HepG2 (cell line): ENCODE measurements at regions not wholly inside any gene's neighbourhood (a gene's known extent, or its start where the extent isn't known, plus 50 kb on each side); places are given as distances from the start of the nearest gene placed in this dataset.

ENCODE experiments used
- ATAC-seq: fragments of 200-7000 bp; cut with Tn5 transposase; 3 replicates; pipeline ENCODE4 v1.9.1; 2020; ENCODE audit warnings: mild to moderate bottlenecking, moderate library complexity
- BruUV-seq: library from RNA; stranded (reverse); fragments of 400-500 nt; replicated peaks from 2 replicates; lab custom pipeline; 2021; lab: Mats Ljungman, UMichigan
- CTCF ChIA-PET: fragments of 300-600 bp; formaldehyde crosslinking; extraction: SDS; loops from one replicate; lab custom pipeline; 2021; ENCODE audit warnings: low total read pairs, inconsistent platforms, low intra/inter-chr PET ratio; lab: Yijun Ruan, JAX
- POLR2A ChIA-PET: fragments of 350-600 bp; sonication (Branson Sonifier 250); formaldehyde crosslinking; loops from one replicate; lab custom pipeline; 2020; ENCODE audit warnings: antibody characterized with exemption, inconsistent platforms; lab: Yijun Ruan, JAX
- DNase-seq: peaks from one replicate; pipeline ENCODE4 v3.0.0-alpha.2; 2015; ENCODE audit warnings: low spot score
- FAIRE-seq: peaks from 3 replicates; lab custom pipeline; 2011; peaks lifted over from hg19 to GRCh38; lab: Jason Lieb, UNC
- H2AFZ ChIP-seq: one replicate; pipeline ENCODE4 v1.6.1; 2011; ENCODE audit warnings: low read length, inconsistent platforms
- H3K27ac ChIP-seq: fragments of 300-600 bp; 3 replicates; pipeline ENCODE4 v1.8.0; 2011; ENCODE audit warnings: mixed run types, mild to moderate bottlenecking, mixed read lengths, low read length, inconsistent platforms; ENCODE audit not compliant: insufficient read depth; ENCODE audit errors: extremely low read length
- H3K27me3 ChIP-seq, 2 experiments: fragments of 200-600 bp in 1 of 2; 2 replicates in 1 of 2; 3 replicates in 1 of 2; pipeline versions ENCODE4 v1.6.0 to v1.8.0; 2011; ENCODE audit warnings: low read length in 2 of 2, mild to moderate bottlenecking in 2 of 2, moderate library complexity in 2 of 2, inconsistent platforms in 1 of 2; ENCODE audit not compliant: insufficient read depth in 2 of 2, control insufficient read depth in 1 of 2
- H3K36me3 ChIP-seq, 2 experiments: fragments of 200-600 bp in 1 of 2; replicated peaks in 1 of 2; 2 replicates in 1 of 2; 3 replicates in 1 of 2; pipeline versions ENCODE4 v1.5.1 to v1.8.0; 2011; ENCODE audit warnings: low read length in 2 of 2, inconsistent platforms in 1 of 2; ENCODE audit not compliant: insufficient read depth in 2 of 2, control insufficient read depth in 1 of 2
- H3K4me1 ChIP-seq: 2 replicates; pipeline ENCODE4 v1.5.1; 2012; ENCODE audit warnings: low read length, inconsistent platforms; ENCODE audit not compliant: insufficient read depth
- H3K4me2 ChIP-seq: 2 replicates; pipeline ENCODE4 v1.6.0; 2011; ENCODE audit warnings: low read depth, low read length, inconsistent platforms
- H3K4me3 ChIP-seq, 3 experiments: fragments of 200-600 bp in 1 of 3; sonication (generic), shearing (Covaris generic) in 1 of 3; replicated peaks in 1 of 3; 2 replicates each; pipeline ENCODE4 v1.5.1; 2011 to 2016; ENCODE audit warnings: low read length in 3 of 3, inconsistent platforms in 2 of 3, low read depth in 2 of 3, mild to moderate bottlenecking in 2 of 3, control low read depth in 1 of 3, mixed read lengths in 1 of 3; ENCODE audit not compliant: insufficient read depth in 1 of 3
- H3K79me2 ChIP-seq: one replicate; pipeline ENCODE4 v1.6.1; 2011; ENCODE audit warnings: low read length, inconsistent platforms; ENCODE audit not compliant: insufficient read depth
- H3K9ac ChIP-seq: 2 replicates; pipeline ENCODE4 v1.6.0; 2011; ENCODE audit warnings: mild to moderate bottlenecking, low read depth, low read length, inconsistent platforms; ENCODE audit not compliant: insufficient read depth
- H3K9me3 ChIP-seq: 2 replicates; pipeline ENCODE4 v1.5.1; 2012; ENCODE audit warnings: mild to moderate bottlenecking, low read length
- H4K20me1 ChIP-seq: 2 replicates; pipeline ENCODE4 v1.6.0; 2011; ENCODE audit warnings: inconsistent platforms, mild to moderate bottlenecking, low read length, moderate library complexity; ENCODE audit not compliant: insufficient read depth
- BRCA1 ChIP-seq: sonication (generic); formaldehyde crosslinking; IDR thresholded peaks from 2 replicates; pipeline ENCODE4 v1.4.0; 2020; ENCODE audit warnings: missing genetic modification reagents
- CBFB ChIP-seq: sonication (generic); formaldehyde crosslinking; IDR thresholded peaks from 2 replicates; pipeline ENCODE4 v1.4.0; 2020; ENCODE audit warnings: missing genetic modification reagents
- ISX ChIP-seq: sonication (generic); formaldehyde crosslinking; conservative IDR thresholded peaks from 2 replicates; pipeline ENCODE4 v1.5.0; 2020; ENCODE audit warnings: missing genetic modification reagents
- NBN ChIP-seq: fragments of 450-650 bp; conservative IDR thresholded peaks from 2 replicates; pipeline ENCODE4 v1.6.1; 2017
- POLR2AphosphoS2 ChIP-seq: IDR thresholded peaks from 2 replicates; pipeline ENCODE4 v1.6.1; 2011; ENCODE audit warnings: low read depth, low read length, improper control_type of control experiment
- PRPF4 ChIP-seq: fragments of 200-400 bp; formaldehyde crosslinking; IDR thresholded peaks from 2 replicates; pipeline ENCODE4 v1.6.1; 2016; ENCODE audit warnings: low read length, low read depth; ENCODE audit not compliant: poor library complexity, severe bottlenecking
- SALL2 ChIP-seq: sonication (generic); formaldehyde crosslinking; IDR thresholded peaks from 2 replicates; pipeline ENCODE4 v1.8.1; 2023; ENCODE audit warnings: mild to moderate bottlenecking, missing genetic modification reagents, inconsistent platforms
- ZNF598 ChIP-seq: sonication (generic); formaldehyde crosslinking; IDR thresholded peaks from 2 replicates; pipeline ENCODE4 v1.5.1; 2020; ENCODE audit warnings: mild to moderate bottlenecking, missing genetic modification reagents, borderline replicate concordance
- ZNF746 ChIP-seq: sonication (generic); formaldehyde crosslinking; IDR thresholded peaks from 2 replicates; pipeline ENCODE4 v1.8.0; 2022; ENCODE audit warnings: mild to moderate bottlenecking, missing genetic modification reagents
- ZSCAN12 ChIP-seq: sonication (generic); formaldehyde crosslinking; IDR thresholded peaks from 2 replicates; pipeline ENCODE4 v1.9.0; 2021; ENCODE audit warnings: mild to moderate bottlenecking, missing genetic modification reagents
- ZSCAN30 ChIP-seq: sonication (generic); formaldehyde crosslinking; IDR thresholded peaks from 2 replicates; pipeline ENCODE4 v1.5.0; 2020; ENCODE audit warnings: mild to moderate bottlenecking, missing genetic modification reagents
- in situ Hi-C: cut with HindIII; loops from 2 replicates; pipeline ENCODE4 v1.10.0; 2017; ENCODE audit warnings: low pct_unique_long_range_greater_than_20kb; ENCODE audit not compliant: extremely low pct_ligation_motif_present
- intact Hi-C: fragments of 100-400 bp; cut with micrococcal nuclease; formaldehyde crosslinking; loops from one replicate; pipeline ENCODE4 v1.10.0; 2022; ENCODE audit not compliant: unreplicated experiment
- TF ChIP-seq, protein P1 (sequence below): sonication (generic); formaldehyde crosslinking; IDR thresholded peaks from 2 replicates; pipeline ENCODE4 v1.4.0; 2020; ENCODE audit warnings: missing genetic modification reagents, borderline replicate concordance
- TF ChIP-seq, protein P2 (sequence below): IDR thresholded peaks from 2 replicates; pipeline ENCODE4 v1.6.1; 2016; ENCODE audit warnings: control low read depth
- TF ChIP-seq, protein P3 (sequence below): sonication (generic); formaldehyde crosslinking; conservative IDR thresholded peaks from 2 replicates; pipeline ENCODE4 v1.8.0; 2022; ENCODE audit warnings: mild to moderate bottlenecking, moderate library complexity, missing genetic modification reagents

DNA sequence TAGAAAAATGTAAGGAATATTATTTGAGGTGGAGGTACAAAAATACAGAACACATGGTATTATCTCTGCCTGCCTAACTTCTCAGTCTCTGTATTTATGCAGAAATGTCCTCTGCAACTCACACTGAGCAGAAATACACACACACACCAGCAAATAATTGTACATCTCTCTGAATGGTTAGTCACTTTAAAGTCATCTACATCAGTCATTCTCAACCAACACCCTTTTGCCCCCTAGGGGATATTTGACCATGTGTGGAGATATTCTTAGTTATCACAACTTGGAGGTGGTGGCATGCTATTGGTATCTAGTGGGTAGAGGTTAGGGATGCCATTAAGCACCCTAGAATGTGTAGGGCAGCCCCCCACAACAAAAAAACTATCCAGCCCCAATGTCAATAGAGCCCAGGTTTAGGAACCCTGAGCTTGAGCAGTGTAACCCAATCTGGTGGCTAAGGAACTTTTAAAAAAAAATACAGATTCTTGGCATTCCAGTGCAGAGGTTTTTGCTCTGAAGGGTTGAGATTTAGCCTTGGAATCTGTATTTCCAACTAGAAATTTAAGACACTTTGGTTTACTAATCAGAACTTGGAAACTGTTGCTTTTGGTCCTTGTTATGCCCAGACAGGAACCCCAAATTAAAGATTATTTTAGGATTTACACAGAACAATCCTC, 183.8 kb downstream of the TBX5 start:
- CTCF ChIA-PET = no interaction called here
- intact Hi-C loops = no loop called here
- ATAC-seq = no peak
- no TSS peak for BruUV-seq
- no peak overlapping the region for H3K4me3 ChIP-seq
- no peak for DNase-seq
- no peak overlapping the region for H3K9ac ChIP-seq
- no peaks in the 10 kb centered on the region for H3K36me3 ChIP-seq
- no peak overlapping the region for H2AFZ ChIP-seq
- in situ Hi-C loops = no loop called here
- no peak for TF ChIP-seq ZSCAN30 (CRISPR knock-in tag)
- no peak for TF ChIP-seq ZNF746 (CRISPR knock-in tag)
- no peak for TF ChIP-seq NBN
- TF ChIP-seq SALL2 (CRISPR knock-in tag) = no peak
- TF ChIP-seq ZNF598 (CRISPR knock-in tag) = no peak
- TF ChIP-seq PRPF4 = no peak
- TF ChIP-seq POLR2AphosphoS2 = no peak
- TF ChIP-seq BRCA1 (CRISPR knock-in tag) = no peak
- TF ChIP-seq ISX = no peak
- TF ChIP-seq, protein P1, sequence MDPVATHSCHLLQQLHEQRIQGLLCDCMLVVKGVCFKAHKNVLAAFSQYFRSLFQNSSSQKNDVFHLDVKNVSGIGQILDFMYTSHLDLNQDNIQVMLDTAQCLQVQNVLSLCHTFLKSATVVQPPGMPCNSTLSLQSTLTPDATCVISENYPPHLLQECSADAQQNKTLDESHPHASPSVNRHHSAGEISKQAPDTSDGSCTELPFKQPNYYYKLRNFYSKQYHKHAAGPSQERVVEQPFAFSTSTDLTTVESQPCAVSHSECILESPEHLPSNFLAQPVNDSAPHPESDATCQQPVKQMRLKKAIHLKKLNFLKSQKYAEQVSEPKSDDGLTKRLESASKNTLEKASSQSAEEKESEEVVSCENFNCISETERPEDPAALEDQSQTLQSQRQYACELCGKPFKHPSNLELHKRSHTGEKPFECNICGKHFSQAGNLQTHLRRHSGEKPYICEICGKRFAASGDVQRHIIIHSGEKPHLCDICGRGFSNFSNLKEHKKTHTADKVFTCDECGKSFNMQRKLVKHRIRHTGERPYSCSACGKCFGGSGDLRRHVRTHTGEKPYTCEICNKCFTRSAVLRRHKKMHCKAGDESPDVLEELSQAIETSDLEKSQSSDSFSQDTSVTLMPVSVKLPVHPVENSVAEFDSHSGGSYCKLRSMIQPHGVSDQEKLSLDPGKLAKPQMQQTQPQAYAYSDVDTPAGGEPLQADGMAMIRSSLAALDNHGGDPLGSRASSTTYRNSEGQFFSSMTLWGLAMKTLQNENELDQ (CRISPR knock-in tag) = no peak
- no peak for TF ChIP-seq CBFB (CRISPR knock-in tag)
- TF ChIP-seq, protein P2, sequence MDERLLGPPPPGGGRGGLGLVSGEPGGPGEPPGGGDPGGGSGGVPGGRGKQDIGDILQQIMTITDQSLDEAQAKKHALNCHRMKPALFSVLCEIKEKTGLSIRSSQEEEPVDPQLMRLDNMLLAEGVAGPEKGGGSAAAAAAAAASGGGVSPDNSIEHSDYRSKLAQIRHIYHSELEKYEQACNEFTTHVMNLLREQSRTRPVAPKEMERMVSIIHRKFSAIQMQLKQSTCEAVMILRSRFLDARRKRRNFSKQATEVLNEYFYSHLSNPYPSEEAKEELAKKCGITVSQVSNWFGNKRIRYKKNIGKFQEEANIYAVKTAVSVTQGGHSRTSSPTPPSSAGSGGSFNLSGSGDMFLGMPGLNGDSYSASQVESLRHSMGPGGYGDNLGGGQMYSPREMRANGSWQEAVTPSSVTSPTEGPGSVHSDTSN (CRISPR knock-in tag) = no peak
- TF ChIP-seq, protein P3, sequence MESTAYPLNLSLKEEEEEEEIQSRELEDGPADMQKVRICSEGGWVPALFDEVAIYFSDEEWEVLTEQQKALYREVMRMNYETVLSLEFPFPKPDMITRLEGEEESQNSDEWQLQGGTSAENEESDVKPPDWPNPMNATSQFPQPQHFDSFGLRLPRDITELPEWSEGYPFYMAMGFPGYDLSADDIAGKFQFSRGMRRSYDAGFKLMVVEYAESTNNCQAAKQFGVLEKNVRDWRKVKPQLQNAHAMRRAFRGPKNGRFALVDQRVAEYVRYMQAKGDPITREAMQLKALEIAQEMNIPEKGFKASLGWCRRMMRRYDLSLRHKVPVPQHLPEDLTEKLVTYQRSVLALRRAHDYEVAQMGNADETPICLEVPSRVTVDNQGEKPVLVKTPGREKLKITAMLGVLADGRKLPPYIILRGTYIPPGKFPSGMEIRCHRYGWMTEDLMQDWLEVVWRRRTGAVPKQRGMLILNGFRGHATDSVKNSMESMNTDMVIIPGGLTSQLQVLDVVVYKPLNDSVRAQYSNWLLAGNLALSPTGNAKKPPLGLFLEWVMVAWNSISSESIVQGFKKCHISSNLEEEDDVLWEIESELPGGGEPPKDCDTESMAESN = no peak
- no peak for TF ChIP-seq ZSCAN12
- no peaks in the 10 kb centered on the region for H3K27me3 ChIP-seq
- POLR2A ChIA-PET = no interaction called here
- no peaks in the 10 kb centered on the region for H3K79me2 ChIP-seq
- no peak overlapping the region for H3K4me2 ChIP-seq
- no peak overlapping the region for H3K27ac ChIP-seq
- H3K4me1 ChIP-seq = no peaks in the 10 kb centered on the region
- H3K9me3 ChIP-seq = no peaks in the 10 kb centered on the region
- H4K20me1 ChIP-seq = no peaks in the 10 kb centered on the region
- FAIRE-seq = no peak
